ENCODE measurements at regions not wholly inside any gene's neighbourhood (a gene's known extent, or its start where the extent isn't known, plus 50 kb on each side); places are given as distances from the start of the nearest gene placed in this dataset.

DNA sequence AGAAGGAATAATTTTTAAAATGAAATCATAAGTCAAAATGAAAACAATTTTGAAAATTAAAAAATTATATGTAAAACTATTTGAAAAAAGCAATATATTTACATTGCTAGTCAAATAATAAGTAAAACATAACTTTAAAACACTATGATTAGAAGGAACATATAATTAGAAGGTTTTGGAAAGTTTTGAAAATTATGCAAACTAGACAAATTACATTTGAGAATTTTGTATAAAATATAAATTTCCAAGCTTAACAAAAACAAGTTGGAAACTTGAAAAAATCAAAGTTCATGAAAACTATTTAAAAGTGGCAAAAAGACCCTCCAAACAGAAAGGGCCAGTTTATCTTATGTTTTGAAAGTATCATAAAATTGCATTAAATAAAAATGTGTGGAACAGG, 67.6 kb upstream of the TLL1 start:
- DNase-seq (ENCODE audit: low read depth, low spot score): no peak
- BruUV-seq (replicated peaks): no TSS peak
- ChIA-PET POLR2A (no interaction called here), CTCF (no interaction called here)
- H3K4me3 ChIP-seq (ENCODE audit: low read depth in 2 of 2, low read length in 2 of 2): no peak overlapping the region
- intact Hi-C loops (cut with micrococcal nuclease; ENCODE audit: unreplicated experiment): no loop called here
- in situ Hi-C loops (cut with HindIII; ENCODE audit: low pct_unique_long_range_greater_than_20kb, low sequenced_read_pairs): no loop called here
- no peaks in the 10 kb centered on the region for H3K36me3 ChIP-seq (ENCODE audit: control insufficient read depth, insufficient read depth, low read length)
- no peaks in the 10 kb centered on the region for H3K27me3 ChIP-seq (ENCODE audit: control insufficient read depth, insufficient read depth, low read length)
- no peak overlapping the region for H3K27ac ChIP-seq (ENCODE audit: low read length)
- TF ChIP-seq SIN3A (IDR thresholded peaks at IDR 0.05; ENCODE audit: borderline replicate concordance, insufficient read depth, low read depth, low read length) (no peak), POLR2AphosphoS5 (IDR thresholded peaks at IDR 0.05; ENCODE audit: low read depth, low read length) (no peak), TCF7L2 (IDR thresholded peaks at IDR 0.05; ENCODE audit: low read depth, low read length) (no peak)
- TF ChIP-seq, protein P1, sequence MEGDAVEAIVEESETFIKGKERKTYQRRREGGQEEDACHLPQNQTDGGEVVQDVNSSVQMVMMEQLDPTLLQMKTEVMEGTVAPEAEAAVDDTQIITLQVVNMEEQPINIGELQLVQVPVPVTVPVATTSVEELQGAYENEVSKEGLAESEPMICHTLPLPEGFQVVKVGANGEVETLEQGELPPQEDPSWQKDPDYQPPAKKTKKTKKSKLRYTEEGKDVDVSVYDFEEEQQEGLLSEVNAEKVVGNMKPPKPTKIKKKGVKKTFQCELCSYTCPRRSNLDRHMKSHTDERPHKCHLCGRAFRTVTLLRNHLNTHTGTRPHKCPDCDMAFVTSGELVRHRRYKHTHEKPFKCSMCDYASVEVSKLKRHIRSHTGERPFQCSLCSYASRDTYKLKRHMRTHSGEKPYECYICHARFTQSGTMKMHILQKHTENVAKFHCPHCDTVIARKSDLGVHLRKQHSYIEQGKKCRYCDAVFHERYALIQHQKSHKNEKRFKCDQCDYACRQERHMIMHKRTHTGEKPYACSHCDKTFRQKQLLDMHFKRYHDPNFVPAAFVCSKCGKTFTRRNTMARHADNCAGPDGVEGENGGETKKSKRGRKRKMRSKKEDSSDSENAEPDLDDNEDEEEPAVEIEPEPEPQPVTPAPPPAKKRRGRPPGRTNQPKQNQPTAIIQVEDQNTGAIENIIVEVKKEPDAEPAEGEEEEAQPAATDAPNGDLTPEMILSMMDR (IDR thresholded peaks at IDR 0.05): no peak
- TF ChIP-seq, protein P2, sequence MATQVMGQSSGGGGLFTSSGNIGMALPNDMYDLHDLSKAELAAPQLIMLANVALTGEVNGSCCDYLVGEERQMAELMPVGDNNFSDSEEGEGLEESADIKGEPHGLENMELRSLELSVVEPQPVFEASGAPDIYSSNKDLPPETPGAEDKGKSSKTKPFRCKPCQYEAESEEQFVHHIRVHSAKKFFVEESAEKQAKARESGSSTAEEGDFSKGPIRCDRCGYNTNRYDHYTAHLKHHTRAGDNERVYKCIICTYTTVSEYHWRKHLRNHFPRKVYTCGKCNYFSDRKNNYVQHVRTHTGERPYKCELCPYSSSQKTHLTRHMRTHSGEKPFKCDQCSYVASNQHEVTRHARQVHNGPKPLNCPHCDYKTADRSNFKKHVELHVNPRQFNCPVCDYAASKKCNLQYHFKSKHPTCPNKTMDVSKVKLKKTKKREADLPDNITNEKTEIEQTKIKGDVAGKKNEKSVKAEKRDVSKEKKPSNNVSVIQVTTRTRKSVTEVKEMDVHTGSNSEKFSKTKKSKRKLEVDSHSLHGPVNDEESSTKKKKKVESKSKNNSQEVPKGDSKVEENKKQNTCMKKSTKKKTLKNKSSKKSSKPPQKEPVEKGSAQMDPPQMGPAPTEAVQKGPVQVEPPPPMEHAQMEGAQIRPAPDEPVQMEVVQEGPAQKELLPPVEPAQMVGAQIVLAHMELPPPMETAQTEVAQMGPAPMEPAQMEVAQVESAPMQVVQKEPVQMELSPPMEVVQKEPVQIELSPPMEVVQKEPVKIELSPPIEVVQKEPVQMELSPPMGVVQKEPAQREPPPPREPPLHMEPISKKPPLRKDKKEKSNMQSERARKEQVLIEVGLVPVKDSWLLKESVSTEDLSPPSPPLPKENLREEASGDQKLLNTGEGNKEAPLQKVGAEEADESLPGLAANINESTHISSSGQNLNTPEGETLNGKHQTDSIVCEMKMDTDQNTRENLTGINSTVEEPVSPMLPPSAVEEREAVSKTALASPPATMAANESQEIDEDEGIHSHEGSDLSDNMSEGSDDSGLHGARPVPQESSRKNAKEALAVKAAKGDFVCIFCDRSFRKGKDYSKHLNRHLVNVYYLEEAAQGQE (IDR thresholded peaks at IDR 0.05; ENCODE audit: insufficient read depth in 1 of 2, low read depth in 2 of 2, low read length in 1 of 2): no peak
- no peaks in the 10 kb centered on the region for H3K4me1 ChIP-seq (ENCODE audit: control insufficient read depth, insufficient read depth, low read length)
- H3K9me3 ChIP-seq (ENCODE audit: control insufficient read depth, insufficient read depth, low read depth, low read length): no peaks in the 10 kb centered on the region
- no peak for ATAC-seq

DNA sequence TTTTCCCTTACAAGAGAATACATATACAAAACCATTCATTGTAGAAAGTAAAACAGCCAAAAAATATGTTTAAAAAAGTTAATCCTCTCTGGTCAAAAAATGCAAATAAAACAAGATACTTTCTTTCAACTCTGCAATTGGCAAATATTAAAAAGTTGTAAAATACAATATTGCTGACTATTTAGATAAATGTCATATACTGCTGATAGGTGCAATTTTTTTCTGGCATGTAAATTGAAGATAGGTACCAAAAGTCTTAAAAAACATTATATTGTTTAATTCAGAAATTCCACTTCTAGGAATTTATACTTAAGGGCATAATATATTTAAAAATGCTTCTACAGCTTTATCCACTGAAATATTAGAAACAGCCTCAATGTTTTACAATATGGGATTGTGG, 66.4 kb upstream of the TLL1 start:
- no peaks in the 10 kb centered on the region for H3K36me3 ChIP-seq (ENCODE audit: control insufficient read depth, insufficient read depth, low read length)
- no peak for DNase-seq (ENCODE audit: low read depth, low spot score)
- H3K27ac ChIP-seq (ENCODE audit: low read length): no peak overlapping the region
- H3K27me3 ChIP-seq (ENCODE audit: control insufficient read depth, insufficient read depth, low read length): no peaks in the 10 kb centered on the region
- no peaks in the 10 kb centered on the region for H3K4me1 ChIP-seq (ENCODE audit: control insufficient read depth, insufficient read depth, low read length)
- ChIA-PET CTCF (no interaction called here), POLR2A (no interaction called here)
- ATAC-seq: no peak
- TF ChIP-seq, protein P2 (IDR thresholded peaks at IDR 0.05; ENCODE audit: insufficient read depth in 1 of 2, low read depth in 2 of 2, low read length in 1 of 2): no peak
- H3K4me3 ChIP-seq (ENCODE audit: low read depth in 2 of 2, low read length in 2 of 2): no peak overlapping the region
- no TSS peak for BruUV-seq (replicated peaks)
- intact Hi-C loops (cut with micrococcal nuclease; ENCODE audit: unreplicated experiment) (no loop called here), in situ Hi-C loops (cut with HindIII; ENCODE audit: low pct_unique_long_range_greater_than_20kb, low sequenced_read_pairs) (no loop called here)
- H3K9me3 ChIP-seq (ENCODE audit: control insufficient read depth, insufficient read depth, low read depth, low read length): no peaks in the 10 kb centered on the region
